ENCODE measurements at regions not wholly inside any gene's neighbourhood (a gene's known extent, or its start where the extent isn't known, plus 50 kb on each side); places are given as distances from the start of the nearest gene placed in this dataset.

- TF ChIP-seq, protein P1, sequence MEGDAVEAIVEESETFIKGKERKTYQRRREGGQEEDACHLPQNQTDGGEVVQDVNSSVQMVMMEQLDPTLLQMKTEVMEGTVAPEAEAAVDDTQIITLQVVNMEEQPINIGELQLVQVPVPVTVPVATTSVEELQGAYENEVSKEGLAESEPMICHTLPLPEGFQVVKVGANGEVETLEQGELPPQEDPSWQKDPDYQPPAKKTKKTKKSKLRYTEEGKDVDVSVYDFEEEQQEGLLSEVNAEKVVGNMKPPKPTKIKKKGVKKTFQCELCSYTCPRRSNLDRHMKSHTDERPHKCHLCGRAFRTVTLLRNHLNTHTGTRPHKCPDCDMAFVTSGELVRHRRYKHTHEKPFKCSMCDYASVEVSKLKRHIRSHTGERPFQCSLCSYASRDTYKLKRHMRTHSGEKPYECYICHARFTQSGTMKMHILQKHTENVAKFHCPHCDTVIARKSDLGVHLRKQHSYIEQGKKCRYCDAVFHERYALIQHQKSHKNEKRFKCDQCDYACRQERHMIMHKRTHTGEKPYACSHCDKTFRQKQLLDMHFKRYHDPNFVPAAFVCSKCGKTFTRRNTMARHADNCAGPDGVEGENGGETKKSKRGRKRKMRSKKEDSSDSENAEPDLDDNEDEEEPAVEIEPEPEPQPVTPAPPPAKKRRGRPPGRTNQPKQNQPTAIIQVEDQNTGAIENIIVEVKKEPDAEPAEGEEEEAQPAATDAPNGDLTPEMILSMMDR (conservative IDR thresholded peaks at IDR 0.05 in 1 of 2, IDR thresholded peaks at IDR 0.05 in 1 of 2; ENCODE audit: extremely low read depth in 1 of 2, insufficient read depth in 1 of 2, low read depth in 1 of 2, low read length in 2 of 2), result no peak
- no peak for TF ChIP-seq EZH2 (IDR thresholded peaks at IDR 0.05; ENCODE audit: borderline replicate concordance, low read length)
These were observed 494.0 kb downstream of the PDGFC start for GRCh38 chr4:156477636-156478035.

Data from mammary epithelial cell (primary cell).